OCI-LY1 (cell line): ENCODE measurements at regions not wholly inside any gene's neighbourhood (a gene's known extent, or its start where the extent isn't known, plus 50 kb on each side); places are given as distances from the start of the nearest gene placed in this dataset.

Source experiments
- H2AFZ ChIP-seq: fragments of 200-600 bp; sonication (generic), shearing (Covaris generic); 2 replicates; pipeline ENCODE4 v1.6.0; 2014; ENCODE audit warnings: antibody characterized with exemption, mild to moderate bottlenecking, low read length
- H3F3A ChIP-seq: fragments of 200-600 bp; sonication (generic), shearing (Covaris generic); 2 replicates; pipeline ENCODE4 v1.6.0; 2014; ENCODE audit warnings: mild to moderate bottlenecking, antibody characterized with exemption, low read length, moderate library complexity; ENCODE audit not compliant: insufficient read depth
- H3K27ac ChIP-seq: fragments of 200-600 bp; sonication (generic); 2 replicates; pipeline ENCODE4 v1.5.1; 2014; ENCODE audit warnings: low read length, mixed run types, mild to moderate bottlenecking, low read depth; ENCODE audit not compliant: poor library complexity, severe bottlenecking
- H3K27me3 ChIP-seq: fragments of 200-600 bp; sonication (generic); 2 replicates; pipeline ENCODE4 v1.6.0; 2014; ENCODE audit warnings: antibody characterized with exemption, mild to moderate bottlenecking, low read length, moderate library complexity; ENCODE audit not compliant: insufficient read depth
- H3K36me3 ChIP-seq: fragments of 200-600 bp; sonication (generic); 2 replicates; pipeline ENCODE4 v1.6.1; 2014; ENCODE audit warnings: mild to moderate bottlenecking, antibody characterized with exemption, low read length, moderate library complexity, mixed read lengths; ENCODE audit not compliant: insufficient read depth
- H3K4me1 ChIP-seq: fragments of 200-600 bp; sonication (generic); 2 replicates; pipeline ENCODE4 v1.5.1; 2014; ENCODE audit warnings: mild to moderate bottlenecking, low read length, moderate library complexity; ENCODE audit not compliant: insufficient read depth, severe bottlenecking
- H3K4me2 ChIP-seq: fragments of 200-600 bp; sonication (generic), shearing (Covaris generic); 2 replicates; pipeline ENCODE4 v1.6.1; 2014; ENCODE audit warnings: low read length
- H3K4me3 ChIP-seq: fragments of 200-600 bp; sonication (generic); 2 replicates; pipeline ENCODE4 v1.5.1; 2014; ENCODE audit warnings: low read length, low read depth, mild to moderate bottlenecking, mixed read lengths; ENCODE audit not compliant: poor library complexity, severe bottlenecking
- H3K79me2 ChIP-seq: fragments of 200-600 bp; shearing (Covaris generic); 2 replicates; pipeline ENCODE4 v1.6.1; 2016; ENCODE audit warnings: mixed run types, low read length, mixed read lengths; ENCODE audit not compliant: insufficient read depth
- H3K9ac ChIP-seq: fragments of 200-600 bp; sonication (generic), shearing (Covaris generic); 2 replicates; pipeline ENCODE4 v1.6.1; 2014; ENCODE audit warnings: mild to moderate bottlenecking, low read length, mixed read lengths
- H3K9me2 ChIP-seq: fragments of 200-600 bp; sonication (generic), shearing (Covaris generic); 2 replicates; pipeline ENCODE4 v1.6.1; 2014; ENCODE audit warnings: low read depth, mild to moderate bottlenecking, low read length, mixed read lengths
- H3K9me3 ChIP-seq: fragments of 200-600 bp; shearing (Covaris generic); 2 replicates; pipeline ENCODE4 v1.6.1; 2014; ENCODE audit warnings: low read length, mixed read lengths
- H4K20me1 ChIP-seq: fragments of 200-600 bp; sonication (generic), shearing (Covaris generic); 2 replicates; pipeline ENCODE4 v1.6.0; 2016; ENCODE audit warnings: mild to moderate bottlenecking, low read length; ENCODE audit not compliant: insufficient read depth
- EZH2 ChIP-seq: fragments of 200-600 bp; sonication (generic), shearing (Covaris generic); IDR thresholded peaks from 2 replicates; pipeline ENCODE4 v1.8.0; 2017; ENCODE audit warnings: borderline replicate concordance, mixed run types, mild to moderate bottlenecking, antibody characterized with exemption, low read length, moderate library complexity, mixed read lengths
- TF ChIP-seq, protein P1 (sequence below): fragments of 200-600 bp; sonication (generic), shearing (Covaris generic); IDR thresholded peaks from 2 replicates; pipeline ENCODE4 v1.5.1; 2017; ENCODE audit warnings: mild to moderate bottlenecking, antibody characterized with exemption, low read length, moderate library complexity, mixed read lengths

DNA sequence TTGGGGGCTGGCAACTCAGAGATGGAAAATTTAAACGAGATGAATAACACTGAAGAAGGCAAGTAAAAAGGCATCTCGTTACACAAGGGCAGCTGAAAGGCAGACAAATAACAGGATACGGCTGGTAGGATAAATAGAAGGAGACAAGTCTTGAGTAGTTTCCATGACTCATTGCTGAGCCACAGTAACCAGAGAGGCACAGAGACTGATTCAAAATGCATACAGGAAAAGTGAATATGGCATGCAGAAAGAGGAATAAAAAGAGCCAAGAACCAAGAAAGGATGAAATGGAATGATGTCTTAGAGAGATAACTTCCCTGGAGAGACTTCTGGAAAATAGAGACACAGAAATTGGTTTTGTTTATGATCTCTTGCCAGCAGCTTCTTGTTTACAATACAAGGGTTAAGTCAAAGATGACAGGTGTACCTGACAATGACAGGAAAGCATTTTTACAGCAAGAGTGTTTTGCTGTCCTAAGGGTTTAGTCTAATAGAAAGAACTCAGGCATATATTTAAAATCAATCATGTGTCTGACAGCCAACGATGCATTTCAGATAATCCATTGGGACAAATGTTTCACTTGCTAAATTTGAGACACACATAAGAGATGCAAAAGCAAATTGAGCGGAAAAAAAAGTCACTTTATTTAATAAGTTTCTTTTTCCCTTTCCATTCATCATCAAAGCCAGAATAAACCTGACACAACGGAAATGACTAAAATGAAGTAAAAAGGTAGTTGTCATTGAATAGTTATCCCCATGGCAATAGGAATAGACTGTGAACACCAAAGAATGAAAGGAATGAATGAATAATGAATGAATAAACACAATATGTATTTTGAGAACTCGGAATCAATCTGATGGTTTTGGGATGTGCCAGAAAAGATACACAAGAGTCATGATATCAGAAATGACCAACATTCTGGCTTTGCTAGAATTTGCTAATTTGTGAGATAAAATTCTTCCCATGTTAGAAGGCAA lies 68.0 kb upstream of the KCNQ5 start:
- H3K9ac ChIP-seq, result no peak overlapping the region
- no peaks in the 10 kb centered on the region for H3K27me3 ChIP-seq
- H3K27ac ChIP-seq, result no peak overlapping the region
- no peak for TF ChIP-seq EZH2
- TF ChIP-seq, protein P1, sequence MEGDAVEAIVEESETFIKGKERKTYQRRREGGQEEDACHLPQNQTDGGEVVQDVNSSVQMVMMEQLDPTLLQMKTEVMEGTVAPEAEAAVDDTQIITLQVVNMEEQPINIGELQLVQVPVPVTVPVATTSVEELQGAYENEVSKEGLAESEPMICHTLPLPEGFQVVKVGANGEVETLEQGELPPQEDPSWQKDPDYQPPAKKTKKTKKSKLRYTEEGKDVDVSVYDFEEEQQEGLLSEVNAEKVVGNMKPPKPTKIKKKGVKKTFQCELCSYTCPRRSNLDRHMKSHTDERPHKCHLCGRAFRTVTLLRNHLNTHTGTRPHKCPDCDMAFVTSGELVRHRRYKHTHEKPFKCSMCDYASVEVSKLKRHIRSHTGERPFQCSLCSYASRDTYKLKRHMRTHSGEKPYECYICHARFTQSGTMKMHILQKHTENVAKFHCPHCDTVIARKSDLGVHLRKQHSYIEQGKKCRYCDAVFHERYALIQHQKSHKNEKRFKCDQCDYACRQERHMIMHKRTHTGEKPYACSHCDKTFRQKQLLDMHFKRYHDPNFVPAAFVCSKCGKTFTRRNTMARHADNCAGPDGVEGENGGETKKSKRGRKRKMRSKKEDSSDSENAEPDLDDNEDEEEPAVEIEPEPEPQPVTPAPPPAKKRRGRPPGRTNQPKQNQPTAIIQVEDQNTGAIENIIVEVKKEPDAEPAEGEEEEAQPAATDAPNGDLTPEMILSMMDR, result no peak
- H3F3A ChIP-seq, result no peaks in the 10 kb centered on the region
- no peak overlapping the region for H3K4me2 ChIP-seq
- no peaks in the 10 kb centered on the region for H3K9me2 ChIP-seq
- H3K79me2 ChIP-seq, result no peaks in the 10 kb centered on the region
- H3K36me3 ChIP-seq, result no peaks in the 10 kb centered on the region
- H4K20me1 ChIP-seq, result no peaks in the 10 kb centered on the region
- H3K9me3 ChIP-seq, result no peaks in the 10 kb centered on the region
- H3K4me1 ChIP-seq, result no peaks in the 10 kb centered on the region
- no peak overlapping the region for H3K4me3 ChIP-seq
- no peak overlapping the region for H2AFZ ChIP-seq

DNA sequence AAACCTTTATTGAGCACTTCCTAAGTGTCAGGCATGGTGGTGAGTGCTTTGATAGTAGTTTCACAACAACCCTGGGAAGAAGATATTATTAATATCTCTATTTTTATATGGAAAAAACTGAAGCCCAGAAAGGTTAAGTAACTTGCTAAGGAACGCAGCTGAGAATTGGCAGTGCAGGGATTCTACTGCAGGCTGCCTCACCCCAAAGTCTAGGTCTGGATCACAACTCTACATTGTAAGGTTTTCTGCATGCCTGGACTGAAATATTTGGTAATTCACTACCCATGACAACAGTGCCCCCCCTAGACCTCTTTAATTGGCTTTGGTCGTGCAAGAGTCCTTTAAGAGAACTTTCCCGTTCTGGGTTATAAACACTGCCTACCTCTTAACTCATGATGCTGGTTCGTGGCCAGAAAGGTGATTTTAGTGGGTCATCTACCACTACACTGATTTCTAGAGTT lies 67.1 kb upstream of the KCNQ5 start:
- Histone ChIP-seq H4K20me1 (no peaks in the 10 kb centered on the region), H3F3A (no peaks in the 10 kb centered on the region), H3K9me3 (no peaks in the 10 kb centered on the region), H3K9me2 (no peaks in the 10 kb centered on the region), H3K79me2 (no peaks in the 10 kb centered on the region), H3K4me1 (no peaks in the 10 kb centered on the region), H3K27me3 (no peaks in the 10 kb centered on the region), H3K9ac (no peak overlapping the region), H3K4me2 (no peak overlapping the region), H2AFZ (no peak overlapping the region), H3K36me3 (no peaks in the 10 kb centered on the region), H3K4me3 (no peak overlapping the region), H3K27ac (no peak overlapping the region)
- no peak for TF ChIP-seq EZH2
- TF ChIP-seq, protein P1, result no peak

DNA sequence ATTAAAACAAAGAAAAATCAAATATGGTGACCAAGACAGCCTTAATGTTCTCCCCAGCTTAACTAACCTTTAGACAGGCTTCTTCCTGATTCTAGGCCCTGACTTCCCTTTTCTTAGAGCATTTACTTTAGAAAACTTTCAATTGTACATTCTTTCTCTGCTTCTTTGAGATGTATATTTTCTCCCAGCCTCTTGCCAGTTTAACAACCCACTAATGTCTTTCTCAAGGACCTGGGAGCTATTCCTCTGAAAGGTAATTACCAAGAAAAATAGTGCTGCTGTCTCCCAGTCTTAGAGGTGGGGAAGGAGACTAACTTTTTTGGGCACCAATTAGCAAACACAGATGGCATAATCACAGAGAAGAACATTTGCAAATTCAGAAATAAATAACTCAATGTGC lies 62.8 kb upstream of the KCNQ5 start:
- no peak for TF ChIP-seq EZH2
- TF ChIP-seq, protein P1, result no peak
- no peaks in the 10 kb centered on the region for H3K36me3 ChIP-seq
- H3K4me3 ChIP-seq, result no peak overlapping the region
- H3K4me1 ChIP-seq, result no peaks in the 10 kb centered on the region
- H3K79me2 ChIP-seq, result no peaks in the 10 kb centered on the region
- no peak overlapping the region for H3K9ac ChIP-seq
- no peak overlapping the region for H2AFZ ChIP-seq
- H4K20me1 ChIP-seq, result no peaks in the 10 kb centered on the region
- H3K9me3 ChIP-seq, result no peaks in the 10 kb centered on the region
- H3K27me3 ChIP-seq, result no peaks in the 10 kb centered on the region
- no peak overlapping the region for H3K27ac ChIP-seq
- H3K9me2 ChIP-seq, result no peaks in the 10 kb centered on the region
- no peaks in the 10 kb centered on the region for H3F3A ChIP-seq
- H3K4me2 ChIP-seq, result no peak overlapping the region
